ENCODE measurements at regions not wholly inside any gene's neighbourhood (a gene's known extent, or its start where the extent isn't known, plus 50 kb on each side); places are given as distances from the start of the nearest gene placed in this dataset.

GRCh38 chr5:159727167-159727566 lies 189.1 kb upstream of the ADRA1B start:
- TF ChIP-seq POLR2AphosphoS5 (IDR thresholded peaks at IDR 0.05; ENCODE audit: low read depth, low read length) = no peak
- no peak for TF ChIP-seq TAF1 (IDR thresholded peaks at IDR 0.05; ENCODE audit: borderline replicate concordance, insufficient read depth, low read length)
- no peak for TF ChIP-seq REST (IDR thresholded peaks at IDR 0.05; ENCODE audit: insufficient read depth in 1 of 2, low read depth in 2 of 2, low read length in 2 of 2)
- no peak for TF ChIP-seq SIN3A (IDR thresholded peaks at IDR 0.05; ENCODE audit: borderline replicate concordance, insufficient read depth, low read length)
- no peak for TF ChIP-seq FOXP2 (optimal IDR thresholded peaks at IDR 0.05; ENCODE audit: borderline replicate concordance, extremely low read depth, extremely low read length, insufficient read depth)

DNA sequence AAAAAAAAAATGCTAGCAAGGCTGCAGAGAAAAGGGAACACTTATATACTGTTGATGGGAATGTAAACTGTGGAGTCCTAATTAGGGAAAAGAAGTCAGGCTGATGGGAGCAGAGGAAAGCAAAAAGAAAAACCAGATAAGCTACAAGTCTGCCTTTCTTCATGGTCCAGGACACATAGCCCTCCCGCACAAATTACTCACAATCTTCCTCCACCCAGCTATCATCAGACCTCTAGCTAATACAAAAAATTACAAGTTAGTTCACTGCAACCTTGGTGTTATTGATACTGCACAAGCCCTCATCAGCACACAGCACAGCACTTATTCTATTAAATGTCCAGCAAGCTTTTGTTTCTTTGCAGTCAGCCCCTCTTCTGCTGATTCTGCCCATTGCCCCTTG lies 186.0 kb upstream of the ADRA1B start:
- TF ChIP-seq TAF1 (IDR thresholded peaks at IDR 0.05; ENCODE audit: borderline replicate concordance, insufficient read depth, low read length) = no peak
- TF ChIP-seq POLR2AphosphoS5 (IDR thresholded peaks at IDR 0.05; ENCODE audit: low read depth, low read length) = no peak
- no peak for TF ChIP-seq SIN3A (IDR thresholded peaks at IDR 0.05; ENCODE audit: borderline replicate concordance, insufficient read depth, low read length)
- no peak for TF ChIP-seq REST (IDR thresholded peaks at IDR 0.05; ENCODE audit: insufficient read depth in 1 of 2, low read depth in 2 of 2, low read length in 2 of 2)
- no peak for TF ChIP-seq FOXP2 (optimal IDR thresholded peaks at IDR 0.05; ENCODE audit: borderline replicate concordance, extremely low read depth, extremely low read length, insufficient read depth)

- no peak for TF ChIP-seq SIN3A (IDR thresholded peaks at IDR 0.05; ENCODE audit: borderline replicate concordance, insufficient read depth, low read length)
- no peak for TF ChIP-seq REST (IDR thresholded peaks at IDR 0.05; ENCODE audit: insufficient read depth in 1 of 2, low read depth in 2 of 2, low read length in 2 of 2)
- no peak for TF ChIP-seq TAF1 (IDR thresholded peaks at IDR 0.05; ENCODE audit: borderline replicate concordance, insufficient read depth, low read length)
- no peak for TF ChIP-seq FOXP2 (optimal IDR thresholded peaks at IDR 0.05; ENCODE audit: borderline replicate concordance, extremely low read depth, extremely low read length, insufficient read depth)
- no peak for TF ChIP-seq POLR2AphosphoS5 (IDR thresholded peaks at IDR 0.05; ENCODE audit: low read depth, low read length)
Observed at GRCh38 chr5:159732220-159732619, 184.1 kb upstream of the ADRA1B start.

DNA sequence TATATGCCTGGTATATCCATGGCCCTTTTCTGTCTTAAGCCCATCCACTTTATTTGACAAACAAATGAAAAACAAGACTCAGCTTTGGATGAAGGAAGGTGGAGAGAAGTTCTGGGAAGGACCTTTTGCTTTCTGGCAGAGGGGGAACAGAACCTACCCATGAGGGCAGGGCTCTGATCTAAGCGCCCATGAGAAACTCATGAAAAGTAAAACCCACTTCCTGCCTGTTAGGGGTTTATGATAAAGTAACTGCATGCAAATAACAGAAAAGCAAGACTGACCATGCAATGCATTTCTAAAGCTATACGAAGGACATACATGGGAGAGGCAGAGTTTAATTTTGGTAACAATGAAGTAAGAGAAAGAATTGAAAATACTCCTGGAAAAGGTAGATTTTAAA lies 181.9 kb upstream of the ADRA1B start:
- TF ChIP-seq FOXP2 (optimal IDR thresholded peaks at IDR 0.05; ENCODE audit: borderline replicate concordance, extremely low read depth, extremely low read length, insufficient read depth) (no peak), SIN3A (IDR thresholded peaks at IDR 0.05; ENCODE audit: borderline replicate concordance, insufficient read depth, low read length) (no peak), REST (IDR thresholded peaks at IDR 0.05; ENCODE audit: insufficient read depth in 1 of 2, low read depth in 2 of 2, low read length in 2 of 2) (no peak), POLR2AphosphoS5 (IDR thresholded peaks at IDR 0.05; ENCODE audit: low read depth, low read length) (no peak), TAF1 (IDR thresholded peaks at IDR 0.05; ENCODE audit: borderline replicate concordance, insufficient read depth, low read length) (no peak)

GRCh38 chr5:159735036-159735435 lies 181.2 kb upstream of the ADRA1B start:
- TF ChIP-seq FOXP2 (optimal IDR thresholded peaks at IDR 0.05; ENCODE audit: borderline replicate concordance, extremely low read depth, extremely low read length, insufficient read depth) (no peak), POLR2AphosphoS5 (IDR thresholded peaks at IDR 0.05; ENCODE audit: low read depth, low read length) (no peak), TAF1 (IDR thresholded peaks at IDR 0.05; ENCODE audit: borderline replicate concordance, insufficient read depth, low read length) (no peak), SIN3A (IDR thresholded peaks at IDR 0.05; ENCODE audit: borderline replicate concordance, insufficient read depth, low read length) (no peak), REST (IDR thresholded peaks at IDR 0.05; ENCODE audit: insufficient read depth in 1 of 2, low read depth in 2 of 2, low read length in 2 of 2) (no peak)
